ENCODE measurements at regions not wholly inside any gene's neighbourhood (a gene's known extent, or its start where the extent isn't known, plus 50 kb on each side); places are given as distances from the start of the nearest gene placed in this dataset.

- no peak overlapping the region for H3K4me2 ChIP-seq (ENCODE audit: insufficient read depth, low read length)
- no peak for TF ChIP-seq CTCF (IDR thresholded peaks at IDR 0.05; ENCODE audit: extremely low read depth, low read depth, low read length)
- DNase-seq (ENCODE audit: insufficient read length, low spot score, missing footprints), result no peak
These were observed 74.1 kb upstream of the C10orf90 start for GRCh38 chr10:126744571-126744970.

GRCh38 chr10:126749015-126749655, 78.6 kb upstream of the C10orf90 start:
- H2AFZ ChIP-seq (ENCODE audit: low read length), result no peak overlapping the region
- H3K4me2 ChIP-seq (ENCODE audit: insufficient read depth, low read length), result no peak overlapping the region
- H4K20me1 ChIP-seq (ENCODE audit: insufficient read depth, low read length), result no peaks in the 10 kb centered on the region
- peak; percentile 85 for DNase-seq (ENCODE audit: insufficient read length, low spot score, missing footprints)
- H3K36me3 ChIP-seq (ENCODE audit: insufficient read depth, low read length), result no peaks in the 10 kb centered on the region
- TF ChIP-seq CTCF (IDR thresholded peaks at IDR 0.05; ENCODE audit: extremely low read depth, low read depth, low read length), result peak; percentile 92
- H3K27ac ChIP-seq (ENCODE audit: low read depth, low read length), result no peak overlapping the region
- H3K4me3 ChIP-seq (ENCODE audit: insufficient read depth, low read length), result no peak overlapping the region
- H3K4me1 ChIP-seq (ENCODE audit: insufficient read depth, low read length), result no peaks in the 10 kb centered on the region
- H3K27me3 ChIP-seq (ENCODE audit: insufficient read depth, low read length), result peaks cover 5% of the 10 kb centered on the region
- no peaks in the 10 kb centered on the region for H3K9me3 ChIP-seq (ENCODE audit: low read depth, low read length)
- no peaks in the 10 kb centered on the region for H3K79me2 ChIP-seq (ENCODE audit: insufficient read depth, low read length)

More at GRCh38 chr10:126744571-126744970, 74.1 kb upstream of the C10orf90 start:
- Histone ChIP-seq H3K79me2 (ENCODE audit: insufficient read depth, low read length) (no peaks in the 10 kb centered on the region), H3K27ac (ENCODE audit: low read depth, low read length) (no peak overlapping the region), H3K4me3 (ENCODE audit: insufficient read depth, low read length) (no peak overlapping the region), H2AFZ (ENCODE audit: low read length) (no peak overlapping the region), H3K27me3 (ENCODE audit: insufficient read depth, low read length) (peaks cover 16% of the 10 kb centered on the region), H3K36me3 (ENCODE audit: insufficient read depth, low read length) (no peaks in the 10 kb centered on the region), H3K4me1 (ENCODE audit: insufficient read depth, low read length) (no peaks in the 10 kb centered on the region), H4K20me1 (ENCODE audit: insufficient read depth, low read length) (no peaks in the 10 kb centered on the region), H3K9me3 (ENCODE audit: low read depth, low read length) (no peaks in the 10 kb centered on the region)

GRCh38 chr10:126754966-126755365, 84.5 kb upstream of the C10orf90 start:
- peaks cover 2% of the 10 kb centered on the region for H3K9me3 ChIP-seq (ENCODE audit: low read depth, low read length)
- DNase-seq (ENCODE audit: insufficient read length, low spot score, missing footprints), result no peak
- no peaks in the 10 kb centered on the region for H3K79me2 ChIP-seq (ENCODE audit: insufficient read depth, low read length)
- H3K4me2 ChIP-seq (ENCODE audit: insufficient read depth, low read length), result no peak overlapping the region
- peaks cover 5% of the 10 kb centered on the region for H3K27me3 ChIP-seq (ENCODE audit: insufficient read depth, low read length)
- H3K4me3 ChIP-seq (ENCODE audit: insufficient read depth, low read length), result no peak overlapping the region
- H4K20me1 ChIP-seq (ENCODE audit: insufficient read depth, low read length), result no peaks in the 10 kb centered on the region
- no peak for TF ChIP-seq CTCF (IDR thresholded peaks at IDR 0.05; ENCODE audit: extremely low read depth, low read depth, low read length)
- no peaks in the 10 kb centered on the region for H3K4me1 ChIP-seq (ENCODE audit: insufficient read depth, low read length)
- no peak overlapping the region for H3K27ac ChIP-seq (ENCODE audit: low read depth, low read length)
- no peak overlapping the region for H2AFZ ChIP-seq (ENCODE audit: low read length)
- no peaks in the 10 kb centered on the region for H3K36me3 ChIP-seq (ENCODE audit: insufficient read depth, low read length)

GRCh38 chr10:126758867-126759266, 88.4 kb upstream of the C10orf90 start:
- Histone ChIP-seq H3K27ac (ENCODE audit: low read depth, low read length) (no peak overlapping the region), H3K9me3 (ENCODE audit: low read depth, low read length) (peaks cover 2% of the 10 kb centered on the region), H3K36me3 (ENCODE audit: insufficient read depth, low read length) (no peaks in the 10 kb centered on the region), H3K27me3 (ENCODE audit: insufficient read depth, low read length) (no peaks in the 10 kb centered on the region), H4K20me1 (ENCODE audit: insufficient read depth, low read length) (no peaks in the 10 kb centered on the region), H3K4me2 (ENCODE audit: insufficient read depth, low read length) (no peak overlapping the region), H3K4me1 (ENCODE audit: insufficient read depth, low read length) (no peaks in the 10 kb centered on the region), H2AFZ (ENCODE audit: low read length) (no peak overlapping the region), H3K4me3 (ENCODE audit: insufficient read depth, low read length) (no peak overlapping the region), H3K79me2 (ENCODE audit: insufficient read depth, low read length) (no peaks in the 10 kb centered on the region)
- no peak for TF ChIP-seq CTCF (IDR thresholded peaks at IDR 0.05; ENCODE audit: extremely low read depth, low read depth, low read length)
- no peak for DNase-seq (ENCODE audit: insufficient read length, low spot score, missing footprints)
